ENCODE measurements at regions not wholly inside any gene's neighbourhood (a gene's known extent, or its start where the extent isn't known, plus 50 kb on each side); places are given as distances from the start of the nearest gene placed in this dataset.
"Not testable (repeated sequence)": the region's sequence is repeated elsewhere in the genome, so short reads cannot be mapped to it uniquely, and the experiment has no call there.

GRCh38 chr5:82473262-82473661, 195.1 kb upstream of the RPS23 start:
- Histone ChIP-seq H3K9me3 (ENCODE audit: severe bottlenecking) (no peaks in the 10 kb centered on the region), H3K4me3 (ENCODE audit: low read depth, low read length) (no peak overlapping the region), H3K36me3 (no peaks in the 10 kb centered on the region), H3K27me3 (ENCODE audit: insufficient read depth, low read depth, severe bottlenecking) (no peaks in the 10 kb centered on the region), H3K27ac (no peak overlapping the region)
- TF ChIP-seq, protein P1, sequence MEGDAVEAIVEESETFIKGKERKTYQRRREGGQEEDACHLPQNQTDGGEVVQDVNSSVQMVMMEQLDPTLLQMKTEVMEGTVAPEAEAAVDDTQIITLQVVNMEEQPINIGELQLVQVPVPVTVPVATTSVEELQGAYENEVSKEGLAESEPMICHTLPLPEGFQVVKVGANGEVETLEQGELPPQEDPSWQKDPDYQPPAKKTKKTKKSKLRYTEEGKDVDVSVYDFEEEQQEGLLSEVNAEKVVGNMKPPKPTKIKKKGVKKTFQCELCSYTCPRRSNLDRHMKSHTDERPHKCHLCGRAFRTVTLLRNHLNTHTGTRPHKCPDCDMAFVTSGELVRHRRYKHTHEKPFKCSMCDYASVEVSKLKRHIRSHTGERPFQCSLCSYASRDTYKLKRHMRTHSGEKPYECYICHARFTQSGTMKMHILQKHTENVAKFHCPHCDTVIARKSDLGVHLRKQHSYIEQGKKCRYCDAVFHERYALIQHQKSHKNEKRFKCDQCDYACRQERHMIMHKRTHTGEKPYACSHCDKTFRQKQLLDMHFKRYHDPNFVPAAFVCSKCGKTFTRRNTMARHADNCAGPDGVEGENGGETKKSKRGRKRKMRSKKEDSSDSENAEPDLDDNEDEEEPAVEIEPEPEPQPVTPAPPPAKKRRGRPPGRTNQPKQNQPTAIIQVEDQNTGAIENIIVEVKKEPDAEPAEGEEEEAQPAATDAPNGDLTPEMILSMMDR (IDR thresholded peaks at IDR 0.05; ENCODE audit: low read depth, low read length): no peak
- no peak for DNase-seq

DNA sequence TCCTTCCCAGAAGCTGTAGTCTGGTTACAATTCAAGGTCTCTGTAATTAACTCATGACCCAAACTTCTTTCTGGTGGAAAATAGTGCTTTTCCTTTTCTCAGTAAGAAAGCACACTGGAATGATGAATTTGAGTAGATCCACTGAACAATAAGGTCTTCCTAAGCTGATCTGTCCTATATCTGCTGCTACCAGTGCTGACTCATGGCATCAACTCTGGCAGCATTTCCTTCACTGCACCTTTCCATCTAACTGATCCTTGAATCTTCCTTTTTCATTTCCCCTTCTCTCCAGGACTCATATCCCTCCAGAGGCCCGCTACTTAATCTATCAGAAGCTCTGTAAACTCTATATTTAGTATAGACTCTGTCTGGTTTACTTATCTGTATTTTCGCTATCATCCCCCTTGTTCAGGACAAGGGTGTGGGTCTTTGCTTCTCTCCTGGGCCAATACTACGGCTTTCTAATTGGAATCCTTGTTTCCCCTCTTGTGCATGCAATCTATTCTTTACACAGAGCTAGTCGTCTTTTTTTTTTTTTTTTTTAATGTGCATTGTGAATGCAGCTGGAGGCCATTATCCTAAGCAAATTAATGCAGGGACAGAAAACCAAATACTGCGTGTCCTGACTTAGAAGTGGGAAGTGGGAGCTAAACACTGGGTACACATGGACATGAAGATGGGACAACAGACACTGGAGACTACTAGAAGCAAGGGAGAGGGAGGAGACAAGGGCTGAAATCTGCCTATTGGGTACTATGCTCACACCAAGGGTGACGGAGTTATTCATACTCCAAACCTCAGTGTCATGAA, 192.2 kb upstream of the RPS23 start:
- Histone ChIP-seq H3K36me3 (no peaks in the 10 kb centered on the region), H3K4me3 (ENCODE audit: low read depth, low read length) (no peak overlapping the region), H3K27me3 (ENCODE audit: insufficient read depth, low read depth, severe bottlenecking) (no peaks in the 10 kb centered on the region), H3K9me3 (ENCODE audit: severe bottlenecking) (no peaks in the 10 kb centered on the region), H3K27ac (no peak overlapping the region)
- TF ChIP-seq, protein P1 (IDR thresholded peaks at IDR 0.05; ENCODE audit: low read depth, low read length): no peak
- DNase-seq: no peak

- Histone ChIP-seq H3K36me3 (no peaks in the 10 kb centered on the region), H3K27me3 (ENCODE audit: insufficient read depth, low read depth, severe bottlenecking) (no peaks in the 10 kb centered on the region), H3K27ac (no peak overlapping the region), H3K4me3 (ENCODE audit: low read depth, low read length) (no peak overlapping the region), H3K9me3 (ENCODE audit: severe bottlenecking) (no peaks in the 10 kb centered on the region)
- TF ChIP-seq, protein P1 (IDR thresholded peaks at IDR 0.05; ENCODE audit: low read depth, low read length): no peak
- DNase-seq: no peak
Observed at GRCh38 chr5:82466986-82467561, 188.9 kb upstream of the RPS23 start.

GRCh38 chr5:82465235-82465634, 187.1 kb upstream of the RPS23 start:
- TF ChIP-seq, protein P1 (IDR thresholded peaks at IDR 0.05; ENCODE audit: low read depth, low read length): no peak
- Histone ChIP-seq H3K27ac (no peak overlapping the region), H3K27me3 (ENCODE audit: insufficient read depth, low read depth, severe bottlenecking) (no peaks in the 10 kb centered on the region), H3K36me3 (no peaks in the 10 kb centered on the region), H3K4me3 (ENCODE audit: low read depth, low read length) (no peak overlapping the region), H3K9me3 (ENCODE audit: severe bottlenecking) (no peaks in the 10 kb centered on the region)
- DNase-seq: no peak

- TF ChIP-seq, protein P1 (IDR thresholded peaks at IDR 0.05; ENCODE audit: low read depth, low read length): no peak
- Histone ChIP-seq H3K9me3 (ENCODE audit: severe bottlenecking) (no peaks in the 10 kb centered on the region), H3K36me3 (no peaks in the 10 kb centered on the region), H3K27ac (no peak overlapping the region), H3K4me3 (ENCODE audit: low read depth, low read length) (no peak overlapping the region), H3K27me3 (ENCODE audit: insufficient read depth, low read depth, severe bottlenecking) (no peaks in the 10 kb centered on the region)
- no peak for DNase-seq
Observed at GRCh38 chr5:82459626-82460025, 181.5 kb upstream of the RPS23 start.

GRCh38 chr5:82455317-82455716, 177.2 kb upstream of the RPS23 start:
- H3K4me3 ChIP-seq (ENCODE audit: low read depth, low read length); H3K27me3 ChIP-seq (ENCODE audit: insufficient read depth, low read depth, severe bottlenecking); H3K36me3 ChIP-seq; H3K9me3 ChIP-seq (ENCODE audit: severe bottlenecking); H3K27ac ChIP-seq; DNase-seq: not testable (repeated sequence)

Measured in WERI-Rb-1 (cell line).